ENCODE measurements at regions not wholly inside any gene's neighbourhood (a gene's known extent, or its start where the extent isn't known, plus 50 kb on each side); places are given as distances from the start of the nearest gene placed in this dataset.
"Not testable (repeated sequence)": the region's sequence is repeated elsewhere in the genome, so short reads cannot be mapped to it uniquely, and the experiment has no call there.

DNA sequence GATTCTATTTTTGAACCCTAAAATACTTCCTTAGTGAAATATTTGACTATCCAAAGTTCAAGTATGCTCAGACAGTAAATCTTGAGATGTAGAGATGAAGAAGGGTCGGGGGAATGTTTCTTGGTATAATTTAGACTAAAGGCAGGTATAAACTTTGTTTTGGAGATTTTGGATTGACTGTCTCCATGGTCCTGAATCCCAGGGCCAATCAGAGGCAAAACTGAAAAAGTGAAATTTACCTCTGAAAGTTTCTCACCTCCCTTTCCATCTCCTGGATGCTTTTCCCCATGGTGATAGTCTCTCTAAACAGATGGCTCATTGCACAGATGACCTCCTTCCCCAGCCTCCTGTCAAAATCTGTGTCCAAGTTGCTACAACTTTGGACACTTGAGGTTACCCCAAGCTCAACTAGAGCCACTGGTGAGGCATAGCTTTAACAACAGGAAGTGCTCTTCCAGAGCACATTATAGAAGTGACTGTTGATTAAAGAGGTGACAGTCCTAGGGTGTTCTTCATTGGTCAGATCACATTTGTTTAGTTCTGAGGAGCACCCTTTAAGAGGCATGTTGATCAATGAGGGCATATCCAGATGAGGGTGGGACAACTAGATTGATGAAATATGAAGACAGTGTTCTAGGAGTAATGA is 128.4 kb downstream of the AKAP11 start:
- DNase-seq, result no peak

DNA sequence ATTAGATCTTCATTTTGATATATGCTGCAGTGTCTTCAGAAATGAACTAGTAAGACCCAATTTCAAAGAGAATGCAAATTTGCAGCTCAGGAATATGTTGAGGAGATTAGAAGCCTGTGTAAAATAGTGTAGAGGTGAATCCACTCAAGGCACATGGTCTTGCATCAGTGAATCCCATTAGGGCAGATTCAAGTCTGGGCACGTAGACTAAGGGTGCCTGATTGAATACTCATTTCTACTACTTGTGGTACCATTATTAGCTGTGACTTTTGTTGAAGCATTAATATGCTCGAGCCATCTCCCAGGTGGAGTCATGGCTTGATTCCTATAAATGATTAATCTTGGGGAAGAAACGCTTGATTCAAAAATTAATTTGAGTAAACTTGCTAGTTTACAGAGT is 129.4 kb downstream of the AKAP11 start:
- DNase-seq, result no peak

DNA sequence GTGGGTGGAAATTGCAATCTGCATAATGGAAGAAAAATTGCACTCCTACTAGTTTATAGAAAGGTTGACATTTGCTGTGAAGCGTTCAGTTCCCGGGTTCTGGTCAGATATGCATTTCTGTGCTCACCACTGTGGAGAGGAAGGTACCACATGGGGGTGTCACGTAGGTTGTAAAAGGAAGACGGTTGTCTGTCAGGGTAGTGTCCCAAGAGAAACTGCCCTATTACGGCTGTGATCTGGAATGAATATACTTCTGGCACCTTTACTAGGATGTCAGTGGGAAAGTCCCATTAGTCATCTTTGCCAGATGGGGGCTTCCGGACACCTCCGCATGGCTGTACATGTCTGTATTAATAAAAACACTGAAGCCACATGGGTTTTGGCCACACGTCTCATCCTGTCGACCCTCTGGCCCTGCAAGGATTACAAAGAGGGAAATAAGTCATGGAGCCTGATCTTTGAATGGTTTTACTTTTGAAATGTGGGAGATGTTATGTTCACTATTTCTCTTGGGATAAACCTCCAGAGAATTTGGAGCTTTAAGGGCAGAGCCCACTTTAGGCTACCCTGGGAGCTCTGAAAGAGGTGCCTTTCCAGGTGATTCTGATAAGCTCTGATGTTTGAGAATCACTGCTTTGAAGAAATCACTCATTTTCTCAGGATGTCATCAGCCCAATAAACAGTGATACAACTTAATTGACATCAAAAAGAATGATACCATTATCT is 133.9 kb downstream of the AKAP11 start:
- DNase-seq, result peak in 1 of 4 experiments; percentile 5

DNA sequence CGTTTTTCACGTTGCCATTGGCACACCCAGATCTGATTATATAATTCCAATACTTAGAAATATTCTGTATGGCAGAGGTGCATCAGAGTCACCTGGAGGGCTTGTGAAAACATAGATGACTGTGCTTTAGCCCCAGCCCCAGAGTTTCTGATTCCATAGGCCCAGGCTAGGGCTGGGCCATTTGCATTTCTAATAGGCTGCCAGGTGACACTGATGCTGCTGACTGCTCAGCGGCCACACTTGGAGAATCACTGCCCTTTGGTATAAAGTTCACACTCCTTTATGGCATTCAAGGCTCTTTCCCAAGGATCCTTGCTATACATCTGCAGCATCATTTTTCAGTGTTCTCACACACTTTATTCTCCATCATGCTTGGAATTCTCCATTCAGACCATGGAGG is 137.1 kb downstream of the AKAP11 start:
- no peak for DNase-seq

DNA sequence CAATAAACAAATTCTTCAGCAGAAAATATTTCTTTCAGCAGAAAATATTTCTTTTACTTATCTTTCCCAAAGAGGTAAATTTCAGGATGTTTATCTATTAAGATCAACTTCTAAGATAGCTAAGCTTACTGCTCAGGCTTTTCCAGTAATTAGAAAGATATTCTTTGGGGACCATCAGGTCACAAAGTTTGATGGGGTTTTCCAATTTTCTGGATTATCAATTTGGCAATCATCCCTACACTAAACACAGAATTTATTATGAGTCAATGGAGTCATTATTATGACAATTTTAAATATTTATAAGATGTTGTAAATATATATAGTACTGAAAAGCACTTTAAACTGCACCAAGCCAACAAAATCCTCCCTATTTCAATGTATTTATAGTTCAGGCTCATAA is 137.6 kb downstream of the AKAP11 start:
- DNase-seq, result no peak

DNA sequence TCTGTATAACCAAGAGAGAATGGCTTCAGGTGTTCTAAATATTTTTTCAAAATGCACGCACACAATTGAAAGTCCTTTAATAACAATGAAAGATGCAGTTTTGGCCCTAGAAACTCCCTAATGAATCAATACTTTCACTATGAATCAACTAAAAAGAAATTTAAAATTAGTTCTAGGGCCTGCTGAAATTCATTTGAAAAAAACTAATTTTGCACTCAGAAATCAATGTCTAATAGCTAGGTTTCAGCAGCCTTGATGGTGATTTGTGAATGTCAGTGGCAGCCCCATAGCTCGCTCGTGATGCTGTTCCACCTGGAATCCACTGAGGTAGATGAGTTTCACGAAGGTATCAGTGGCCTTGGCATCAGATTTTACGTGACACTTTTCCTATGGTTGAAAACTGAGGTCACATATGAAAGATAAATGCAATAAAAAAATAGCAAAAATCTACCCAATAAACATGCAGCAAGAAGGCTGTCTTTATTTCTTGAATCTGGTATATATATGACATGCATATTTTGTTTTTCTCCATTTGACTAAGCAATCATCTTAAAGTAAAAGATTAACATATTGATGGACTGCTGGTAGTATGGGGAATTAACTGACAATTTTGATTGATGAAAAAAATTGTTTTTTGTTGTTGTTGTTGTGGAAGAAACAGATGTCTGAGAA is 141.0 kb downstream of the AKAP11 start:
- no peak for DNase-seq

DNA sequence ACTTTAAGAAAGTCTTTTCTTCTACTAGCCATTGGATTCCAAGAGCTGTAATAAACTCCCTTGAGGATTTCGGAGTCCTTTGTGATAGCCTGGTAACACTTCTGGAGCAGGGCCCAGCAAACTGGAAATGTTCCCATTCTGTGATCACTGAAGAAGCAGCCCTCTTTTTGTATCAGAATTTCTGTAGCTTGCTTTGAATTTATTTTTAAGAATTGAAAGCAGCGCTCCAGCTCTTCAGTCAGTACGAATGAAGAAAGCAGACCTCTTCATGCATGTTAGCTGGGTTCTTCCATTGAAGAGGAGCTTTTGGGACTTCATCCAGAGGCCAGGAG is 141.5 kb downstream of the AKAP11 start:
- DNase-seq, result no peak

DNA sequence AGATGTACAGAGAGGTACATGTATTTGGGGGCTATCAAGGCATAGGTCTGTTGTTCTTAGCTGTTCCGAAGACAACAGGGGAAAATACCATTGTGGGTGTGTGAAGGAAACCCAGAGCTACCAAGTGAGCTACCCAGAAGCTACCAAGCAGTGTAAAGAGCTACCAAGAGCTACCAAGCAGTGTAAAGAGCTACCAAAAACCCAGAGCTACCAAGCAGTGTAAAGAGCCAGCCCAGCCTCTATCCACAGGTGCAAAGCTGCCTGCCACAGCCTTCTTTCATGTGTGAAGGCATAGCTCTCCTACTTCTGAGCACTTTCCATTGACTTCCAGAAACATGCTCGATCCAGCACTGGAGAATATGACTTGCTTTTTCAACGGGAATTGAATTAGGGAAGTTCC is 145.7 kb downstream of the AKAP11 start:
- no peak for DNase-seq

DNA sequence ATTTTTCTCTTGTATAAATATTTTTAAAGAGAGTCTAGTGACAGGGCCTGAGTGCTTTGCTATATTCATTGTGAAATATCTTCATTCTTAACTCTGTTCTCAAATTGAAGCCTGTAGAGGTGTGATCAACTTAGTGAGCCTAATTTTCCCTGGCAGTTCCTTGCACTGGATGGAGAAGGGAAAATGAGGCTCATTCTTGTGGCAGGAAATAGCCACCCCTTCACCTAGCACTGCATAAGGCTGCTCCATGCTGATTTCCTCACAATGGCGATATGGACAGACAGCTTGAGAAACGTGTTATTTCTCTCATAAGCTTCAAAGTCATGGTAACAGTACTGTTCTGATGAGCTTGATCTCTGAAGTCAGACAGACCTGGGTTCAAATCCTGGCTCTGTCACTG is 146.2 kb downstream of the AKAP11 start:
- DNase-seq, result no peak

DNA sequence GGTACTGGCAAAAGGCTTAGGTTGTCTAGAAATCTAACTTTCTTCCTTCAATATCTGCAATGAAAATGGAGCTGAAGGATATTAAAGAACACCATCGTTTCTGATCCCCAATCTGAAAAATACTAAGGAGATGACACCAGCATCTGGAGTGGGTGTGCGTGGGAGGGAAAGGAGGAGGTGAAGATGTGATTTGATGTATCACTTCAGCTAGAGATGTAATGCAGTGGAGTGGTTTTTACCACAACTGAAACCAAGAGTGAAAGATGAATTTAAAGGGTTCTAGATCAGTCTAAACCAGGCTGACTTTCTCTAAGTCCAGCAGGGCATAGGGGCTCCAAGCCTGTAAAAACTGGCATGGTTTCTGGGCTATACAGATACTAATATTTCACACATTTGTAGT is 148.4 kb downstream of the AKAP11 start:
- DNase-seq, result no peak

DNA sequence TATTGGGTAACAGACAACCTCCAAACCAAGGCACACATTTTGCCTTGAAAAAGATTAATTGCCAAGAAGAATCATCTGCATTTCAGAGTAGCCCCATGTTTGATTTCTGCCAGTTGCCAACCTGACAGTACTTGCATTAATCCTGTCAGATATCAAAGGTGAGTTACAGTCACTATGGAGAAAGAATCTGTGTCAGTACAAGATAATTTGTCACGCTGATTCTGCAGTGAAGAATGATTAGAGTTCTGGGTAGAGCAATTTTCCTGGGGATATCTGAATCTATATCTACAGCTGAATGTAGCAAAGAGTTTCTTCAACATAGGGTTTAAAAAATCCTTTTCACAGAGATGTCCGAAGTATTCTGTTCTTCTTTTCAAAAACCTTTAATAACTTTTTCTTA is 150.7 kb downstream of the AKAP11 start:
- no peak for DNase-seq

DNA sequence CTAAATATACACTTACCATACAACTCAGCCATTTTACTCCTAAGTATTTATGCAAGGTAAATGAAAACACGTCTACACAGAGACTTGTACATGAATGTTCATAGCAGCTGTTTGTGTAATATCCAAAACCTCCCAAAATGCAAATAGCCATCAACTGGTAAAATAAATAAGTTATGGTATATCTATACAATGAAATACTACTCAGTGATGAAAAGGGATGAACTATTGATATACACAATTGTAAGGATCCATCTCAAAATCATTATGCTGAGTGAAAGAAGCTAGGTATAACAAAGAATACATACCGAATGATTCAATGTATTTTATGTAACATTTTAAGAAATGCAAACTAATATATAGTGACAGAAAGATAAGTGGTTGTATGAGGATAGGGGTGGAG is 149.8 kb upstream of the TNFSF11 start:
- DNase-seq, result no peak

DNA sequence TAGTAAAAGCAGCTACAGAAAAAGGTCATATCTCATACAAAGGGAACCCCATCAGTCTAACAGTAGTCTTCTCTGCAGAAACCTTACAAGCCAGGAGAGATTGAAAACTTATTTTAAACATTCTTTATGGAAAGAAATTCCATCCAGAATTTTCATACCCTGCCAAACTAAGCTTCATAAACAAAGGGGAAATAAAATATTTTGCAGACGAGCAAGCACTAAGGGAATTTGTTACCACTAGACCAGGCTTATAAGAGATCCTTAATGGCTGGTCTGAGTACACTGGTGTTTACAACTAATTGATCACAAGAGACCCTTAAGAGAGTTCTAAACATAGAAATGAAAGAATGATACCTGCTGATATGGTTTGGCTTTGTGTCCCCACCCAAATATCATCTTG is 128.6 kb upstream of the TNFSF11 start:
- DNase-seq, result no peak

DNA sequence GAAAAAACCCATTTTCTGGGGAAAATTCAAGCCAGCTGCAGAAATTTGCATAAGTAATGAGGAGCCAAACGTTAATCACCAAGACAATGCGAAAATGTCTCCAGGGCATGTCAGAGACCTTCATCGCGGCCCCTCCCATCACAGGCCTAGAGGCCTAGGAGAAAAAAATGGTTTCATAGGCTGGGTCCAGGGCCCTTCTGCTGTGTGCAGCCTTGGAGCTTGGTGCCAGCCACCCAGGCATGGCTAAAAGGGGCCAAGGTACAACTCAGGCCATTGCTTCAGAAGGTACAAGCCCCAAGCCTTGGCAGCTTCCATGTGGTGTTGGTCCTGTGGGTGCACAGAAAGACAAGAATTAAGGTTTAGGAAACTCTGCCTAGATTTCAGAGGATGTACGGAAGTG is 127.4 kb upstream of the TNFSF11 start:
- DNase-seq, result not testable (repeated sequence)

DNA sequence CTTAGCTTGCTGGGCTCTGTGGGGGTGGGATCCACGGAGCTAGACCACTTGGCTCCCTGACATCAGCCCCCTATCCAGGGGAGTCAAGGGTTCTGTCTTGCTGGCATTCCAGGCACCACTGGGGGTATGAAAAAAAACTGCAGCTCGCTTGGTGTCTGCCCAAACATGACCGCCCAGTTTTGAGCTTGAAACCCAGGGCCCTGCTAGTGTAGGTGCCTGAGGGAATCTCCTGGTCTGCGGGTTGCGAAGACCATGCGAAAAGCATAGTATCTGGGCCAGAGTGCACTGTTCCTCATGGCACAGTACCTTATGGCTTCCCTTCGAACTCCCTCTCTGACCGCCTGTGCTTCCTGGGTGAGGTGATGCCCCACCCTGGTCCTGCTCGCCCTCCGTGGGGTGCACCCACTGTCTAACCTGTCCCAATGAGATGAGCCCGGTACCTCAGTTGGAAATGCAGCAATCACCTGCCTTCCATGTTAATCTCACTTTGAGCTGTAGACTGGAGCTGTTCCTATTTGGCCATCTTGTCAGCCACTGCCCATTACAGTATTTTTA is 120.8 kb upstream of the TNFSF11 start:
- no peak for DNase-seq

DNA sequence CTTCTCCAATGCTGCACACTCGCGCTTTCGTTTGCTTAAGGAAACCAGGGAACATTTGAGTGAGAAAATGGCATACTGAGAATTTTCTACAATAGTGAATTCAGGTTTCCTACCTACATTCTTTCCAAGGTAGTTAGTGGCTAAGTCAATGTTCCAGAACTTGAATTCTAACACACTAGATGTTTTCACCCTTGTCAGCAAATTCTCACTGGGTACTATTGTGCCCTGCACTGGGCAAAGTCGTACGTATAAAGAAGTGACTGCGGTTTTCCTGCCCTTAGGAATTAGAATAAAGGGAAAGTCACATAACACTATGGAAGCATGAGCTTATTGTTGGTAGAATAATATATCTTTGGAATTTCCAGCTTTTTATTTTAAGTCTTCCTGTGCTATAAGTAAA is 119.2 kb upstream of the TNFSF11 start:
- no peak for DNase-seq

DNA sequence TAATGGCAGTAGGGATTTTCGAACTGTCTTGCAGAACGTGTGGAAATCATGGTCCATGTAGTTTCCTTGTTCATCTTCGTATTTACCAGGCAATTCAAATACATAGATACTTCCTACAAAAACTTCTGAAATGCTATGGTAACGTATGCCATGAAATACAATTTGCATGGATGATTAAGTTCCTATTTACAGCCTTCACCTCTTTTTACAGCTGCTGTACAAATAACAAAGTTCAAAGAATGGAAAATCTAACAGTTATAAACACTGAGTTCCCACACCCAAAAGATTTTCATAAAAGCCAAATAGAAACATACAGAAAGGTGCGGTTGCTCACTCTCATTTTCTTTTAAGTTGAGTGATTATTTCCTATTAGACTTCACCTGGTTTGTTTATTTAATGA is 115.8 kb upstream of the TNFSF11 start:
- DNase-seq, result no peak

DNA sequence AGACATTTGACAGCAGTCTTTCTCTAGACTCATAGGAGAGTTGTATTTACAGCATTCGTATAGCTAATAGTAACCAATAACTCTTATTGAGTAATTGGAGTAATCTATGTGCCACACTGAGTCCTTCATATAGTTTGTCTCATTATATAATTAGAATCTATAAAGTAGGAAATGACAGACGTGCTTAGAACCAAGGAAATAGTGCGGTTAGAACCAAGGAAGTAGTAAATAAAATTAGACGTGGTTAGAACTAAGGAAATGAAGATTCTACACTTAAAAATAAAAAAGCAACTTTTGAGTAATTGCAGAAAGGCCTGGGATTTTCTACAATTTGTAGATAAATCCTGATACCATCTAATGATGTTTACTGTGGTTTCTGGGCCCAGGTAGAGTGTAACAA is 107.8 kb upstream of the TNFSF11 start:
- no peak for DNase-seq

DNA sequence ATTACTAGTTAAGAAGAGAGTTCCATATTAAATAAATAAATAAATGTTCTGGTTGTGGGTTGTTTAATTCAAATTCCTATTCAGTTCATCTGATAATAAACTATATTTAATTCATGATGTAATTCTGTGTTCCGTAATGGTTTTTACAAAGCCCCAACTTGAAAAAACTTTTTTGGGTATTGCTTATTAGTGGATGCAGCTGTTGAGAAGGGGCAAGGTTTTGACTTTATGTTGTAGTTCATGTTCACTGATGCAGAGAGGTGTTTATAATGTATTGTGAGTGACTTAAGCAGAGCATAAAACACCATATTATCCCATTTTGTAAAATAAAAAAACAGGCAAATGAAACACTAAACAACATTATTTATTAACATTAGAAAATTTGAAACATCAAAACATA is 107.3 kb upstream of the TNFSF11 start:
- DNase-seq, result no peak

DNA sequence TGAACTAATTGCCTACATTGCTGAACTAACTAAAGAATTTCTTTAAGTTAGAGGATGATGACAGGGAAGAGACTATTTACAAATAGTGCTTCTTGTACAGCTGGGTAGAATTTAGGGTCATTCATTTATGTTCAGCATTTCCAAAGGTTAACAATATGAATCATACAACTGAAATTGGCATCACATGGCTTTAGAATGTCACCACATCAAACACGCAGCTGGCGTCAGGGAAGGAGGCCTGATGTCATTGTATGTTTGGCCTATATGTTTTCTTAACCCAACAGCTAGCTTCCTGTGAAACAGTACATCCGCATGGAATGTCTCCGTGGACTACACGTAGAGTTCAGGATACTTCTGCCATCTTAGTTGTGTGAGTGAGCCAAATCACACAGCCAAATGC is 99.0 kb upstream of the TNFSF11 start:
- no peak for DNase-seq

DNA sequence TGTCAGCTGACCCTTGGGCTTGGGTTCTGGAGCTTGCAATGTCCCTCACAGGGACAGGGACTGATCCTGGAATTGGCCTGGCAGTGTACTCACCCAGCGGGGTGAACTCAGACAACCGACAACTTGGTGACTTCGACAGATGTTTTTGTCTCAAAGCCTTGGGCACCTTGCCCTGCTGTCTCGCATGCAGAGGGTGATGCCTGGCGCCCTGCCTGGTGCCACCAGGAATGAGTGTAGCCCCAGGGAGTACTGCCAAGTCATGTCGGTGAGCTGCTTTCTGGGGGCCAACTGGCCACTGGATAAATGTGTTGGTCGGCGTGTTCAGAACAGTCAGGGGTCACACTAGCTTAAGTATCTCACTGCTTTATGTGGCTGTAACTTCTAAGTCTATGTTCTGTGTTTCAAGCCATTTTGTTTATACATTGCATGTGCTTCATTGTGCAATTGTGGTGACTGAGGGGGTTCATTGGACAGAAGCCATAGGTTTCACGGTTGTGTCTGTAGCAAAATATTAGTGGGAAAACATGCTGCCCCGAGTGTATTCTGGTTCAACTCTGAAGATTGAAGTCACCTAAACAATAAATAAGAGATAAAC is 96.3 kb upstream of the TNFSF11 start:
- DNase-seq, result no peak

DNA sequence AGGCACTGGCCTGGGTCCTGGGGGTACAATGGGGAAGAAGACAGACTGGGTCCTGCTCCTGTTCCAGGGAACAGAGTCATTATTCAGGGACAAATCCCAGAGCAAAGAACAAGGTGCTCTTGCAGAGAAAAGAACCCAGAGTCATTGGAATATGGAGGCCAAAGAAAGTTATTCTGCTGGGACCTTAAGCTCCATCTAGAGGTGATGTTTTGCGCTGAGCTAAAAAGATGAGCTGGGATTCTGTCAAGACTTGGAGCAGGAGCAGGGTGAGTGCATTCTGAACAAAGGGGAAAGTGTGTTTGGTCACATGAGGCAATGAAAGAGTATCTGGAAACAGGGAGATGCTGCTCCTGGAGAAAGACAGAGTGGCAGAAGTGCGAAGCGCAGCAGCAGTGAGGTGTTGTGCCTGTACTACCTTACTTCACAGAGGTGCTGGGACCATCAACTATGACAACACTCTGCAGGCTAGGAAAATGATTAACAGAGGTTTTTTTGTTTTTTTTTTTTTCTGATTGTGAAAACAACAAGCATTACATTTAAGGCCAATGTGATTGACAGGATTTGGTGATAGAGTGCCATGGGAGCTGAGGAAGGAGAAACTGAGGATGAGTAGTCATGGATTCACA is 95.3 kb upstream of the TNFSF11 start:
- DNase-seq, result no peak

DNA sequence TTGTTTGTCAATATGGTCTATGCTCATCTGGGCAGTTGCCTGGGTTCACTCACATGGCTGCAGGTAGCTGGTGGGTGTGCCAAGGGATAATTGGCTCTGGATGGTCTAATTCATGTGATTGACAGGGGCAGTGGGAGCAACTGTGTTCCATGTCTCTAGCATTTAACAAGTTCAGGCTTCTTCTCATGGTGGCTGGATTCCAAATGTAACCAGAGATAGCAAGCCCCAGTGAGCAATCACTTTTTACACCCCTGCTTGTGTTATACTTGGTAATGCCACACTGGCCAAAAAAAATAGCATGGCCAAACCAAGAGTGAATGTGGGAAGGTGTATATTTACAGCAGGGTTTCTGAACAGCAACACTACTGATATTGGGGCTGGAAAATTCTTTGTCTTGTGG is 89.6 kb upstream of the TNFSF11 start:
- DNase-seq, result no peak

All from activated naive CD4-positive, alpha-beta T cell (primary cell).